Hematopoietic multipotent progenitor cell treated with erythropoietin and hydrocortisone succinate and interleukin-3 and kit ligand, for 4 days (in vitro differentiated cells): ENCODE measurements at regions not wholly inside any gene's neighbourhood (a gene's known extent, or its start where the extent isn't known, plus 50 kb on each side); places are given as distances from the start of the nearest gene placed in this dataset.

Source experiments
- DNase-seq: peaks from one replicate; pipeline ENCODE4 v3.0.0-alpha.2; 2015

DNA sequence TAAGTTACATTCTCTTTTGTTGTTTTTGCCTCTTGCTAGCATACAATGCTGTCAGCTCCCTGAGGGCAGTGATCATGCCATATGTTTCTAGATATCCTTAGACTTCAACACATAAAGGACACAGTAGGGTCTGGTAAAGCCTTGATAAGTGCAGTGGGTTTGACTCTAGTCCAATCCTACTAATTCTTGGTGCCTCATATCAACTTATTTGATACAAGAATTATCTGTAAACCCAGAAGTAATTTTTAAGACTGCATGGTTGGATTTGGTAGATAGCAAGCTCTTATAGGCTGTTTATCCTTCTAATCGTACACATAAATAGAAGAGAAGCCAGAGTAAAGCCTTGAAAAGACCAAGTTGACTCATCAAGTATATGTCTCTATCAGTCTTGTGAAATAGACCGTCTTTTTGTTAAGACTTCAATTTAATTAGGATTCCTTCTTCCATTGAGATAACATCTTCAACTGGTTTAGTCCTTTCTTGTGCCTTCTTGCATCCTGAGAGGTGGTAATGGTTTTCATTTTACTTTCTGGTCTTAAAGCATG, 265.6 kb upstream of the CDIN1 start:
- DNase-seq: no peak

GRCh38 chr15:36315649-36316048, 263.8 kb upstream of the CDIN1 start:
- no peak for DNase-seq

DNA sequence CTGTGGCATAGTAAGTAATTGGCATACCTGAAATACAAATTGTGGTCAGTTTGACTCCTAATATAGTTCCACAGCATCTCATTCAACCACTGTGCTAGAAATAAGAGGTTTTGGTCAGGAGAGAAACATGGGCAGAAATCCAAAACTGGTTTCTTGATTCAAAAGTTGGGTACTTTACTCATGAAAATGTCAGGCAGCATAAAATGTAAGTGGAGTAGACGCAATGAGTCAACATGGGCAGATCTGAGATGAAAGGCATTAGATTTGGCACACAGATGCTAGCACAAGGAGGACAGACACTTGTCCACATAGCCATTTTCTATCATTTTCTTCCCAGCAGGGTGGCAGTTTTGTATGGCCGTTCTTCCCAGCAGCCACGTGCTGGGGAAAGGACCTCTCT, 255.8 kb upstream of the CDIN1 start:
- no peak for DNase-seq

- no peak for DNase-seq
Measured at GRCh38 chr15:36325206-36325605, 254.2 kb upstream of the CDIN1 start.

- DNase-seq: no peak
Measured at GRCh38 chr15:36329592-36329991, 249.8 kb upstream of the CDIN1 start.

- no peak for DNase-seq
Measured at GRCh38 chr15:36330598-36330997, 248.8 kb upstream of the CDIN1 start.

DNA sequence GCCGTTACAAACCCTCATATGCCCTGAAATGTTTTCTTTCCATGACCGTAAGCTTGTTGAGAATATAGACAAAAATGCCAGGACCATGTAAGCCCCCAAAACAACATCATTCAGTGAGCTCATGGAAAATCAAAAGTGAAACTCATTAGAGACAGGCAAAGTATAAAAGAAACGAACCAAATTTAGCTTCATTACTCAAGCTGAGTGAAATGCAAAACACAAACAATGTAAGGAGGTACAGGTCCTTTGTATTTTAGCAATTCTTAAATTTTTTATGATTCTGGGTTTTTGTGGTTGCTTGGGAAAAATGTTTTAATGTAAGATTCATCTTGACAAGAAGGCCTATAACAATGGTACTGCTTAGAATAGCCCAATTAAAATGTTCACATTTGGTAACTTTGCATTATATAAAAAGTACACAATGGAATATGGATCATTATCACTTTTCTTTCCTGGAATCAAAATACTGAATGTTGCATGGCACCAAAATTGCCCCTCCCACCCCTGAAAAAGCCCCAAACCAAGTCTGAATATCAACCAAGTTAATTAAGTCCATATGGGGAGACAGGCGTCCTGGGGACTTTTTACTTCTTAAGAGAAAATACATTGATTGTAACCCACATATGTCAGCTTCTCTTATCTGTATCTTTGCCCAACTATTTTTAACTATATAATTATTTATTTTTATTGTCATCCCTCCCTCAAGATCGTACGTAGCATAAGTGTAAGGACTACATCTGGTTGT, 247.7 kb upstream of the CDIN1 start:
- DNase-seq: no peak

- DNase-seq: no peak
Measured at GRCh38 chr15:36332301-36332700, 247.1 kb upstream of the CDIN1 start.

GRCh38 chr15:36332896-36333295, 246.5 kb upstream of the CDIN1 start:
- DNase-seq: no peak

GRCh38 chr15:36334059-36334458, 245.4 kb upstream of the CDIN1 start:
- peak; percentile 11 for DNase-seq

- DNase-seq: no peak
Measured at GRCh38 chr15:36335224-36335623, 244.2 kb upstream of the CDIN1 start.

DNA sequence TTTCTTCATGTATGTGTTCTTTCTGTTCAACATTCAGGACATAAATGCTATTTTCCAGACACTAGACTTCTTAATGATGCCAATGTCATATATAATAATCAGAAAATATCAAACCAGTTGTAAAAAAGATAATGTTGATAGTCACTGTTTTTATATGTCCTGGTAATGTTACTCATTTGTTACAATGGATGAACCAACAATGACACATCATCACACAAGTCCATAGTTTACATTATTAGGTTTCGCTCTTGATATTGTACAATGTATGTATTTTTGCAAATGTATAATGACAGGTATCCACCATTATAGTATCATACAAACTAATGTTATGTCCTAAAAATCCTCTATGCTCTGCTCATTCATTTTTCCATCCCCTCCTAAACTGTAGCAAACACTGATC, 243.8 kb upstream of the CDIN1 start:
- no peak for DNase-seq

DNA sequence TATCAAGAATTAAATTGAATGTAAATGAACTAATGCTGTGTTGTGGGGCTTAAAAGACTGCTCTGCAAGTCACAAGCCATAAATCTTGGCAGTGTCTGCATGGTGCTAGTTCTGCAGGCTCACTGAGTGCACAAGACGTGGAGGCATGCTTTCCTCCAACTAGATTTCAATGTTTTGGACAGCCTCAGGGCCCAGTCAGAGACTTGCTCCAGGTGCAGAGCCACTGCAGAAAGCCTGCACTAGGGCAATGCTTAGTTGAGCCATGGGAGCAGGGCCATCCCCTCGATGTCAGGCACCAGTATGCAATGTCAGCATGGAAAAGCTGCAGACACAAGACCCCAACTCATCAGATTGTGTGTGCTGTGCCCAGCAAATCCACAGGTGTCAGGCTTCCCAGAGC, 234.5 kb upstream of the CDIN1 start:
- DNase-seq: no peak

DNA sequence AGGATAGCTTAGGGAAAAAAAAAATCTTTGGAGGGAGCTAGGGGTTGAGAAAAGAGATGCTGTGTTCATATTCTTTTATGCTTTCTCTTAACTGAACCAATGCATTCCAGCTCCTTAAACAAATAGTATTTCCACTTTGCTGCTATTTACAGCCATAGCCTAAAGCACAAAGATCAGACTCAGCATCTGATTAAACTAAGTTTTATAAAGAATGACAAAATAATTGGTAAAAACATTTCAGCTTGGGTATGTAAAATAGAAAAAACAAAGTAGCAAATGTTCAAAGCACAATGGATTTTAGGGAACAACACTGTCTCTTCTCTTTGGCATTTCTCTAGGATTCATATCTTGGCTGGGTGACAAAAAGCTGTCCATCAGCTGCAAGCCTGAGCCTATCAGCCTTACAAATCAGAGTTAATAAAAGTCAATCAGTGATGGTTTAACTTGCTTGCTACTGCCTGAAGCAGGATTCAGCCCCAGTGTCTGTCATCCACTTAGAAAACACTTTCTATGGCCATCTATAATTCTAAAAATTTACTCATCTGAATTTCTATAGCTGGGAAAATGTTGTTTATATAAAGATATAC, 232.1 kb upstream of the CDIN1 start:
- DNase-seq: no peak

DNA sequence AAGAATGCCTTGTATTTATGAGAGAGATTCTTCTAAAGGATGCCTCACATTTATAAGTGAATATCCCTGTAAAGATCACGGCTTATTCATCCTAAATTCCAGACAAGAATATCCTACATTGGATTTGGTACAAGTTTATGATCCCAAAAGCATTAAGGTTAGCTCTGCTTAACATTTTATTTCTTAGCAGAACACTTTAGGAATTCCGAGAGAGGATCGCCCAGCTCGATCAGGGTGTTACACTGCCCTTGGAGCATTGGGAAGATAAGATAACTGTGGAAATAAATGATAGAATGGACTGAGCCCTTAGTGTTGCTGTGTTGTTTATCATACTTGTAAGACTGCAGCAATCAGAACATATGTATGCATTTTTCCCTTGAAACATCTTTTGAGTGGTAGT, 223.0 kb upstream of the CDIN1 start:
- no peak for DNase-seq

- DNase-seq: no peak
Measured at GRCh38 chr15:36356978-36357601, 222.3 kb upstream of the CDIN1 start.

DNA sequence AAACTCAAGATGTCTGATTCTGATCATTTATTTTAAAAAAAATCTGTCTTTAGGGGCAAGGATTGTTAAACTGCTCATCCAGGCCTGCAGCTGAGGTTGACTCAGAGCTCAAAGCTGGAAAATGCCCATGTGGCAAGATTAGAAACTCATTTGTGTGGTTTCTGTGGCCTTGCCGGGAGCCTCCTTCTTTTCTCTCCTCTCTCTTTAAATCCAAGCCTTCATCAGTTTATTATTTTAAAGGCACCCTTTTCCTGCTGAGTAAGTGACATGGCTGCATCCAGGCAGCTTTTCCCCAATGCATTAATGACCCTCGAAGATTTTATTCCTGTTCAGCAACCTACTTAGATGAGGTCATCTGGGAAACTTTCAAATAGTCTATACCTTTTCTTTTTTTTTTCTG, 221.3 kb upstream of the CDIN1 start:
- DNase-seq: no peak

- DNase-seq: no peak
Measured at GRCh38 chr15:36358523-36358922, 220.9 kb upstream of the CDIN1 start.

- DNase-seq: no peak
Measured at GRCh38 chr15:36359286-36359685, 220.1 kb upstream of the CDIN1 start.

- DNase-seq: no peak
Measured at GRCh38 chr15:36361351-36361870, 218.0 kb upstream of the CDIN1 start.

GRCh38 chr15:36362509-36362915, 216.9 kb upstream of the CDIN1 start:
- DNase-seq: no peak

- no peak for DNase-seq
Measured at GRCh38 chr15:36363335-36363734, 216.1 kb upstream of the CDIN1 start.

GRCh38 chr15:36364377-36364776, 215.0 kb upstream of the CDIN1 start:
- no peak for DNase-seq

GRCh38 chr15:36365963-36366362, 213.5 kb upstream of the CDIN1 start:
- no peak for DNase-seq
